NCI-H748 (cell line): ENCODE measurements at regions not wholly inside any gene's neighbourhood (a gene's known extent, or its start where the extent isn't known, plus 50 kb on each side); places are given as distances from the start of the nearest gene placed in this dataset.

Experiments
- DNase-seq: peaks from one replicate; lab custom pipeline; 2025; ENCODE audit not compliant: unreplicated experiment; lab: John Stamatoyannopoulos, UW

DNA sequence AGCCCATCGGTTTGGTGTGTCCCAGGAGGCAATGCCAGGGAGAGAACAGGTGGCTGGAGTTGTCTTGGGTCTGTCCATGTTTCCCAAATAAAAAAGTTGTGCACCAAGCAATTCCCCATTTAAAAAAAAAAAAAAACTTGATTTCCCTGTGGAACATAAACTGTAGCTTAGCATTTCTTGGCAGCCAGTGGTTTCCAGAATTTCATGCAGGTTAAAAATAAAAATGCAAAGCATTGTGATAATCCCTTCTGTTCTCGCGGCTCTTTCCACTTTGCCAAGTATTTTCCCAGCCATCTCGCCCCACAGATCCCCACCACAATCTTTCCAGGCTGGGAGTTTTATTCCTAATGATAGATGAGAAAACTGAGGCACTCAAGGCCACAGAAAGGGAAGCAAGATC, 51.4 kb upstream of the MSX1 start:
- DNase-seq, result no peak

DNA sequence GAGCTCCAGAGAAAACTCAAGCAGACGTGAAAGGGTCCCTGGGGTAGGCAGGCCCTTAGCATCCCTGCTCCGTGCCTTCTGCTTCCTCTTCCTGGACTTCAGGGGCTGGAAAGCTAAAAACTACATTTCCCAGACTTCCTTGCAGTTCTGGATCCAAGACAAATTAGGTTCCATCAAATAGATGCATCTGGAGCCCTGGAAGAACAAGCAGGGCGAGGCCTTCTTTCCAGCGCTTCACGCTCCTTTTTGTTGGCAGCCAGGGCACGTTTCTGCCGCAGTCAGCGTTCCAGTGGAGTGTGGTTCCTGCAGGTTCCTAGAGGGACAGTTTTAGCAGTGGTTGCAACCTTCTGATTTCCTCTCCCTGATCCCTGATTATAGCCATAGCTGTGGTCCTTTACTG, 53.6 kb upstream of the MSX1 start:
- DNase-seq, result no peak

DNA sequence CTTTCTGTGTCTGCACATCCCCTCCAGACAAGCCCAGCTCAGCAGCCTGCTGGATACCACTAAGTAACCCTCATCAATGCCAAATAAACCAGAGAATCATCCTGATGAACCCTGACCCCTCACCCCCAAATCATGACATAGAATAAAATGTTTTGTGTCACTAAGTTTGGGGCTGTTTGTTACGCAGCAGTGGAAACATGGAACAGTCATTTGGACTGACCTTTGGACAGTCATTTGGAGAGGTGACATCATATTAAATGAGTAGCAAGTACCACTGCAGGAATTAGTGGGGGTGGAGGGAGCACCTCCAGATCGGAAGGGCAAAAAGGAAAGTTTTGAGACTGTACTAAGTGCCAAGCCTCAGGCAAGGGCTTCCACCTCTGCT, 55.6 kb upstream of the MSX1 start:
- no peak for DNase-seq

DNA sequence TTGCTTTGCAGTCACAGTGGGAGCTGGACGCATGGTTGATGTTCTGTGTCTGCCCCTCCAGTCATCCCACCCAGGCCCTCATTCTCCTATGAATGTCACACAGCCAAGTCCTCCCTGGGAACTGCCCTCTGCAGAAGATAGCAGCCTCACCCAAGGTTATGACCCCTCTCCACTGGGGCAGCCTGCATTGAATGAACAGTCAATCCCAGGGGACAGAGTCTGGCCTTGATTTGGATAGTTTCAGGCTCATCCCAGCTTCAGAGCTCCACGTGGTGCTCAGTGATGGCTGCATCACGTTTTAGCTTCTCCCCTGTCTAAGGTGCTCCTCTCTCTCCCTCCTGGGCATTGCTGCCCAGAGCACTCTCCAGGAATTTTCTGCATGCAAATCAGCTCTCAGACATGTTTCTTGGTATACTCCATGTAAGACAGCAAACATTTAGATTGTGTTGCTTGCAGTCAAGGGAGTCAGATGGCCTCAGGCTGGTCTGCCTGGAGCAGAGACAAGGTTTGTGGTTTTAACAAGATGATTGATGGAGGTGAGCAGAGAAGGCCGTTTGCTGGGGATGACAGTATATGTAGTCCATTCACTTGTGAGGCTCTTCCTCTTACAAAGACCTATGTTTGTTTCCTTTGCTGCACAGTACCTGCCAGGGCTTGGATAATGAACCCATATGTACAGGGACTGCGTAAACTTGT, 56.1 kb upstream of the MSX1 start:
- DNase-seq, result no peak

DNA sequence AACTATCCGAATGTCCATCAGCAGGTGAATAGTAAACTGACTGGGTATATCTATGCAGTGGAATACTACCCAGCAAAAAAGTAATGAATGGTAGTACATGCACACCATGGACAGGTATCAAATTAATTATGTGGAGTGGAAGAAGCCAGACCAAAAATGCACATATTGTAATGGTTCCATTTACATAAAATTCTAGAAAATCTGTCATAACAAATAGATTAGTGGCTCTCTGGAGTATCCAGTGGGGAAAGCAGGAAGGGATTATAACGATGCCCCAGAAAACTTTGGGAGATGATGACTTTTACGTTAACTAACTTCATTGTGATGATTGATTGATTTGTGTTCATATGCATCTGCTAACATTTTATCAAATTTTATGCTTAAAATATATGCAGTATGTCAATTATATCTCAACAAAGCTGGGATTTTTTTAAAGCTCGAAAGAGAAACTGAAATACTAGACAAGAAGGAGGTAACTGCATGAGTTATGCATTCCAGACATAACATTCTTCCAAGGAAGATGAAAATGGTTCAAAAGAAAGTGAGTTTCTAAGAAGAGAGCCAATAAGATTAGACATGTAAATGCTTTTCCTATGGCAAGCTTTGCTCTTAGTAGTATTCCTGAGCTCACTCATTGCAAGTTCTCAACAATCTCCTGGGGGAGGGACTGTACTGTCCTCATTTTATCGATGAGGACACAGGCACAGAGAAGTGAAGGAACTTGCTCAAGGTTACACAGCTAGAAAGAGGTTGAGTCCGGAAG, 58.6 kb upstream of the MSX1 start:
- DNase-seq, result no peak

DNA sequence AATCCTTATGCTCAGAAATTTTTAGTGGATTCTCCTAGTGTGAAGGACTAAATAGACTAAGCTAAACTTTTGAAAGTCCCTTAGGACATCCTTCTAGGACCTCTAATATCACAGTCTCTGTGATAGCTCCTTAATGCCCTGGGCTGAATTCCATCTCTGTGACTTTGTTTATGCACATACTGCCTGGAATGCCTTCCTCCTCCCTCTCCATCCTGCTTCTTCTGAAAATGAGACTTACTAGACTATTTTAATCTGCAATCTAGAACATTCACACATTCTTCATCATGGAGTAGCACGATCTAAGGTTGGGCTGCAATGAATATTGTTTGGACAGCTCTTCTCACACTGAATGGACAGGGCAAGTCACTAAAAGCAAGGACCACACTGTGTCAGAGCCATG, 65.0 kb upstream of the MSX1 start:
- no peak for DNase-seq

DNA sequence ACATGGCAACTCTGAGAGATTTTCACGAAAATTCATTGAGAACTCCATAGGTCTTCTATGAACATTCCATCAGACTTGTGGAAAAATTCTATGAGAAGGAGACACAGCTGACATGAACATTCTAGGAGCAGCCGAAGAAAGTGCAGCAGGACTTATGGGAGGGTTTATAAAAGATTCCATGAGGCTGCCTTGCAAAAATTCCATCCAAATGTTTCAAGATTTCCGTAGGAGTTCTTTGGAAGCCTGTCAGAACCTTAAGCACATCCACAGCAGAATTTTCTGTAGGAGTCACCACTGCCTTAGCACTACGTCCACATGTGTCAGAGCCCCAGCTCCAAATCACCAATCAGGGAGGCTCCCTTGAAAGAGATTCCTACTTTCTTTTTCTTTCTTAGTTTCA, 67.0 kb upstream of the MSX1 start:
- no peak for DNase-seq

DNA sequence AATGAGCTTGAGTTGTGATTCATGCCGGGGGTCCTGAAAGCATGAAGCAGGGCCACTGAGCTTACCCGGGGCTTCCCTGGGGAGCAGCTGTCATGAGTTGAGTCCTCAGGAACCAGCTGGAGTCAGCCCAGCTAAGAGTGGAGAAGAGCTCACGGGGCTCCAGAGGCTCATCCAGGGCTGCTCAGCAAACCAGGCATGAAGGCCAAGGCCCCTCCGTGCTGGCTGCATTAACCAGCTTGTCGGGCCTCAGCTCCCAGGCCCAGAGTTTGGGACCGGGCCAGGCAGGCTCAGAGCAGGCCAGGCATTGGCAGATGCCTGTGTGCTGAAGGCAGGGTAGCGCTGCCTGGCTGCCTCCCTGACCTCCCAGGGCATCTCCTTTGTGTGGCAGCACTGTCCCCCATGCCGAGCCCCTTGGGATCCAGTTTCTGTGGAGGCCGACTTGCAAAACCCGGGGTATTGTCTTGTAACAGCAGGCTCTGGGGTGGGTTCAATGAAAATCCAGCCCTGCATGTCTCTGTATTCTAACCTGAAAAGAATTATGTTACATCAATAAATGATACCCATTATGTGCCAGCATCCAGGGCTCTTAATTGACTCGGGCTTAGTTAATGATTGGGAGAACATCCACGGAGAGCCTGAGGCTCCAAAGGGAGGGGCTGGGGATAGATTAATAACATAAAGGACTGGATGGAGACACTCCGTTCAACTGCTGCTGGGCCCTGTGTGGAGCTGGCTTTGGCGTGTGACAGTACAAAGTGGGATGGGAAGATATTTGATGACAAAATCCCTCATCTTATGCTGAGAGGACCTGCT, 68.0 kb upstream of the MSX1 start:
- peak; percentile 26 for DNase-seq

DNA sequence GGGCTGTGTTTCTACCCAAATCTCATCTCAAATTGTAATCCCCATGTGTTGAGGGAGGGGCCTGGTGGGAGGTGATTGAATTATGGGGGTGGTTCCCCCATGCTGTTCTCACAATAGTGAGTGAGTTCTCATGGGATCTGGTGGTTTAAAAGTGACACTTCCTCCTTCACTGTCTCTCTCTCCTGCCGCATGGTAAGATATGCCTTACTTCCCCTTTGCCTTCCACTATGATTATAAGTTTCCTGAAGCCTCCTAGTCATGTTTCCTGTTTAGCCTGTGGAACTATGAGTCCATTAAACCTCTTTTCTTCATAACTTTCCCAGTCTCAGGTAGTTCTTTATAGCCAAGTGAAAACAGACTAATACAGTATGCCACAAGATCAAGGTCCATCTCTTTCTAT, 70.0 kb upstream of the MSX1 start:
- no peak for DNase-seq

DNA sequence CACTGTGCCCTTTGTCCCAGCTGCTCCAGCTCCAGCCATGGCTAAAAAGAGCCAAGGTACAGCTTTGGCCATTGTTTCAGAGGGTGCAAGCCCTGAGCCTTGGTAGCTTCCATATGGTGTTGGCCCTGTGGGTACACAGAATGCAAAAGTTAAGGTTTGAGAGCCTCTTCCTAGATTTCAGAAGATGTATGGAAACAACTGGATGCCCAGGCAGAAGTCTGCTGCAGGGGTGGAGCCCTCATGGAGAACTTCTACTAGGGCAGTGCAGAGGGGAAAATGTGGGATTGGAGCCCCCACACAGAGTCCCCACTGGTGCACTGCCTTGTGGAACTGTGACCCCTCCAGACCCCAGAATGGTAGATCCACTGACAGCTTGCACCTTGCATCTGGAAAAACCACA, 70.9 kb upstream of the MSX1 start:
- no peak for DNase-seq

DNA sequence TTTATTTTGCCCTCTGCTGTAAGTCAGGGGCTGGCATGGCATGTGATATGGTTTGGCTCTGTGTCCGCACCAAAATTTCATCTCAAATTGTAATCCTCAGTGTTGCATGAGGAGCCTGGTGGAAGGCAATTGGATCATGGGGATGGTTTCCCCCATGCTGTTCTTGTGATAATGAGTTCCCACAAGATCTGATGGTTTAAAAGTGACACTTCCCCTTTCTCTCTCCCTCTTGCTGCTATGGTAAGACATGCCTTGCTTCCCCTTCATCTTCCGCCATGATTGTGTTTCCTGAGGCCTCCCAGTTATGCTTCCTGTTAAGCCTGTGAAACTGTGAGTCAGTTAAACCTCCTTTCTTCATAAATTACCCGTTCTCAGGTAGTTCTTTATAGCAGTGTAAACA, 72.0 kb upstream of the MSX1 start:
- DNase-seq, result no peak

DNA sequence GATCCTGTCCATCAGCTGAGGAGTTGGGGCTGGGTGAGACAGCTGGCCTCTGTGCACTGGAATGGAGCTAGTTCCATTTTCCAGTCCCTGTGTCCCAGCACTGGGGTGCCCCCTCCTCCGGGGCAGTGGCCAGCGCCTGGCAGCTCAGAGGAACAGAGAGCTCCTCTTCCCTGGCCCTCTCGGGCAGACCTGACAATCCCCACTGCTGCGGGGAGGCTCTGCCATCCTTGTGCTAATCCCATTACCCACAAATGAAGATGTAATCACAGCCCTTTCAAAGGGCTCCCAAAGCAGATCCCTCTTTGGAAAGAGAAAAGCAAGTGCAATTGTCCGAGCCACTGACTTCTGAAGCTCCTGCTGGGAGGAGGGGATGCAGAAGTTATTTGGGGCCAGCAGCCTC, 75.1 kb upstream of the MSX1 start:
- DNase-seq, result no peak

DNA sequence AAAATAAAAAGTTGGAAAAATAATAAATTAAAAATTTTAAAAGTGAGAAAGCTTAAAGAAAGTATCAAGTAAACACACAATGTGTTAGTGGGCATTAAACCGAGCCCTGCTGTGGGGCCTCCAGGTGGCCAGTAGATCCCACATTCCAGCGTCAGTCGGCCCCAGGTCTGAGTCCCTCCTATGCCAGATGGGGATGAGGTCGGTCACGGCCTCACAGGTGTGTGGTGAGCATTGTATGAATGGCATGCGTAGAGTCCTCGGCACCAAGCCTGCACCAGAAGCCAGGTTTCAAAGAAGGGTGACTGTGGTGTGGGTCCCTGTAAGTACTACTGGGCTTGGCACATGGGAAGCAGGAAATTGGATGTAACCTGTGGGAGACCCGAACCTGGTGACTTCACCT, 75.6 kb upstream of the MSX1 start:
- DNase-seq, result no peak

DNA sequence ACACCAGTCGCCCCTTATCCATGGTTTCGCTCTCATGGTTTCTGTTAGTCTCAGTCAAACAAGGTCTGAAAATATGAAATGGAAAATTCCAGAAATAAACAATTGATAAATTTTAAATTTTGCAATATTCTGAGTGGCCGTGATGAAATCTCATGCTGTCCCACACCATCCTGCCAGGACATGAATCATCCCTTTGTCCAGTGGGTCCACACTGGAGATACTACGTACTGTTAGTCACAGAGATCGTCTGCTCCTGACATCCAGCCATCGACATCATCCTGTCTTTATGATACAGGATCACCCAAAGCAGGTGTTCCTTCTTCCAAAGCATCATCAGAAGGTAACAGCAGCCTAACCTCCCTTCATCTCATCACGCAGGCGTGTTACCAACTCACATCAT, 76.5 kb upstream of the MSX1 start:
- DNase-seq, result no peak

DNA sequence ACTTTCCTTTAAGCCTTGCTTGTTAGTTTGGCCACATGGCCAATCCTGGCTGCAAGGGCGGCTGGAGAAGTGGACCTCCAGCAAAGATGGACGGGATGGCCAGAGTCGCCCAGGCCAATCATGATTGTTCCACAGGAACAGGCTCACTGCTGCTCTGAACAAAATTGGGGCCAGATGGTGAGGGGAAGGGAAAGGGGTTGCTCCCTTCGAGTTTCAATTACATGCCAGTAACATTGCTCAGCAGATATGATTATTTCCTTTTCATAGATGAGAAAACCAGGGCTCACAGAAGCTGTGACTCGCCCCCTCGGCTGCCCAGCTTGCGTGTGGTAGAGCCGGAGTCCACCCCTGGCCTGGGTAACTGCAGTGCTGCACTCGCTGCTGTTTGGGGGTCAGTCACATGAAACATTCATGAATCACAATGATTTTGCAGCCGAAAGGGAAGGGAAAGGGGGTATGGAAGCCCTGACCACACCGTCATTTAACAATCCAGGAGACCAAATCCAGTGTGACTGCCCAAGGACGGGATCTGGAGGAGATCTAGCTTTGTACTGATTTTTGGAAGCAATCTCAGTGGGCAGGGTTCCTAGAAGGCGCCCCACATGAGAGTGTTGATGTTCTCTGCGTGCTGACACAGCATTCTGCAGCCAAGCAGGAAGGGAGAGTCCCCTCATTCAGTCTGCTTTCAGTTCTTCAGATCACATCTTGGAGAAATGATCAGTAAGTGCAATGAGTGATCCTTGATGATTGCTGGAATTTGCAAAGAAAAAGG, 77.3 kb upstream of the MSX1 start:
- no peak for DNase-seq

DNA sequence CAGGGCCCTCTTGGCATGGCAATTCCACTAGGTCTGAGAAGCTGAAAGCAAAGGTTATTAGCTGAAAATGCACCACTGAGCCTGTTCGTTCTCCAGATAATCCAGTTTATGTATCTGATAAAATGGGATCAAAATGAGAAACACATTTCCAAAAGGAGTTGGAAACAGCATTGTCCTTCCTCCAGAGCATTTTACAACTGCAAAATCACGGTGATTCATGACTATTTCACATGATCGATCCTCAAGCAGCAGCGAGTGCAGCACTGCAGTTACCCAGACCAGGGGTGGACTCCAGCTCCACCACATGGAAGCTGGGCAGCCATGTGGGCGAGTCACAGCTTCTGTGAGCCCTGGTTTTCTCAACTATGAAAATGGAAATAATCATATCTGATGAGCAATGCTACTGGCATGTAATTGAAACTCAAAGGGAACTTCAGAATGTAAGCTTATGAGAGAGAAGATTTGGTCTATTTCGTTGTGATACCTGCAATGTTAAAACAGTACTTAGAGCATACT, 78.7 kb upstream of the MSX1 start:
- DNase-seq, result no peak

DNA sequence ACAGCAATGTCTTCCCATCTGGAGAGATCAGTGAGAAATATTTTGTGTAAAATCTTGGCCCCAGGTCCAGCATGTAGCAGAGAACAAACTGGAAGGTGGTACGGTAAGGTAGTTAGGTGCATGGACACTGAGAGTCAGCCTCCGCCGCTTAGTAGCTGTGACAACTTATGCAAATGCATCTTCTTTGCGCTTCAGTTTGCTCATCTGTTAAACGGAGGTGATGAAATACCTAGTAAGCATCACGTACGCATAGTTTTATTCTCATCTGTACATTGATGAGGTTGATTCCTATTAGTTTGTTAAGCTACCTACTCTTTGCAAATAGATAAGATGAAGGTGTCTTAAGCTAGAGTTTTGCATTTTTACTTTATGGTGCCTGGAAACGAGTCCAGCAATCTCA, 80.0 kb upstream of the MSX1 start:
- no peak for DNase-seq

DNA sequence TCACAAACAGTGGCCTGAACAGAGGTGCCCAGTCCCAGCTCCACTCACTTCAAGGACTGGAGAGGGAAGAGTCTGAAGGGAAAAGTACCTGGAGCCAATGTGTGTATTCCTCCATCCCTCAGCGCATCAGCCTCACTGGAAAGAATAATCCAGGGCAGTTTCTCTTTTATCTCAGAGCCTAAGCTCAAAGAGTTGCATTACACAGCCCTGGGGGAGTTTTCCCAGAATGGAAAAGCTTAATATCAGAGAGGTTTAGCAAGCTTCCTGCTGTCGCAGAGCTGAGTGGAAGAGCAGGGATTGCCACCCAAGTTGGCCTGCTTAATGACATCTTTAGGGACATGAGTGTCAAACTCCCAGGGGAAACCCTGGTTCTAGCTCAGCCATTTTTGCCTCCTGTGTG, 80.4 kb upstream of the MSX1 start:
- no peak for DNase-seq

DNA sequence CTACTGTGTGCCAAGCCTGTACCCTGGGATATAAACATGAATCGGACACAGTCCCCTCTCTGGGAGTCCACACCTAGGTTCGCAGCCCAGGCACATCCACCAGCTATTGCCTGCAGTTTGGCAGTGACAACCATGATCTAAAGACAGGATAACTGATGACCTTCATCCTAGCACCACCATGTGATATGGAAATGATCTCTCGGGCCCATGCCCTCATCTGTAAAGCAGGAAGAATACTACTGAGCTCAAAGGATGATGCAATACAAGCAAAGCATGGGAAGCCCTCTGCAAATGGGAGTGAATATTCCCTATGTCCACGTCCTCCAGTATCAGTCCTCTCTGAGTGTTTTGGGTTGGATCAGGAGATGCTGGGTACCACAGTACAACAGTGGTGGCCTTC, 80.9 kb upstream of the MSX1 start:
- DNase-seq, result no peak

DNA sequence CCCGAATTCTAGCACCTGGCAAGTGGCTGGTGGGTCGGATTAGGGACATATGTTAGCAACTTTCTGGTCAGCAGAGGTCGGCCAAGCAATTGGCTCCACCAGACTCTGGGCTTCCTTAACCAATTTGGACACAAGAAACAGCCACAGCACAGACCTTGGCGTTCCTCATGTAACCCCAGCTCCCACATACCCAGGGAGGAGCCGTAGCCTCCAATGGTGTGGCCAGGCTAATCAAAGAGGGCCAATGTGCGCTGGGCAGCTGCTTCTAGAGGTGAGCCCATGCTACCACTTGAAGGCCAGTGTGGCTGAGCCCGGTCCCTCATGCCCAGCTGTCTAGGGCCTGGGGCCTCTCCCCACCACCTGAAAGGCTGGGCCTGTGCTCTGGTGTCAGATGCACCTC, 82.5 kb upstream of the MSX1 start:
- DNase-seq, result no peak

DNA sequence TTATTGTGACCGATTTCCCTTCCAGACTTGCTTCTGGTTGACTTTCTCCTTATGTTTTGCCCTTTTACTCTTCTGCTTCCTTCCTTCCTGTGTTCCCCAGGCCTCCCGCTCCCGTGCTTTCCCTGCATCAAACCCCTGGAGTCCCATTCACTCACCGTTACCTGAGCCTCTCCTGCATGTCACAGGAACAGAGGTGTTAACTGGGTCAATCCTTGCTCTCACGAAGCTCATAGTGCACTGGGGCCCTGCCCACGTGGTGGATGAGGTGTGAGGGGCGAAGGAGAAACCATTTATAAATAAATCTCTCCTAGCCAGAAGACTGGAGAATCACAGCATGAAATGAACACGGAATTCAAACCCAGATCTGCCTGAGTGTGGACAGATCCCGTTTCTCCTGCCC, 83.1 kb upstream of the MSX1 start:
- DNase-seq, result no peak
